GM13976 (cell line): ENCODE measurements at regions not wholly inside any gene's neighbourhood (a gene's known extent, or its start where the extent isn't known, plus 50 kb on each side); places are given as distances from the start of the nearest gene placed in this dataset.

Experiments used
- DNase-seq: peaks from one replicate; pipeline ENCODE4 v3.0.0; 2012; ENCODE audit warnings: low spot score
- in situ Hi-C: fragments of 300-500 bp; cut with MboI; formaldehyde crosslinking; loops from one replicate; pipeline ENCODE4 v1.12.0; 2022; ENCODE audit warnings: low sequenced_read_pairs, mixed read lengths, inconsistent platforms; ENCODE audit not compliant: unreplicated experiment
- TF ChIP-seq, protein P1 (sequence below): IDR thresholded peaks from 2 replicates; pipeline ENCODE4 v1.5.1; 2012; ENCODE audit warnings: borderline replicate concordance, mild to moderate bottlenecking; ENCODE audit not compliant: insufficient read depth; ENCODE audit errors: extremely low read depth, missing control alignments, control extremely low read depth

DNA sequence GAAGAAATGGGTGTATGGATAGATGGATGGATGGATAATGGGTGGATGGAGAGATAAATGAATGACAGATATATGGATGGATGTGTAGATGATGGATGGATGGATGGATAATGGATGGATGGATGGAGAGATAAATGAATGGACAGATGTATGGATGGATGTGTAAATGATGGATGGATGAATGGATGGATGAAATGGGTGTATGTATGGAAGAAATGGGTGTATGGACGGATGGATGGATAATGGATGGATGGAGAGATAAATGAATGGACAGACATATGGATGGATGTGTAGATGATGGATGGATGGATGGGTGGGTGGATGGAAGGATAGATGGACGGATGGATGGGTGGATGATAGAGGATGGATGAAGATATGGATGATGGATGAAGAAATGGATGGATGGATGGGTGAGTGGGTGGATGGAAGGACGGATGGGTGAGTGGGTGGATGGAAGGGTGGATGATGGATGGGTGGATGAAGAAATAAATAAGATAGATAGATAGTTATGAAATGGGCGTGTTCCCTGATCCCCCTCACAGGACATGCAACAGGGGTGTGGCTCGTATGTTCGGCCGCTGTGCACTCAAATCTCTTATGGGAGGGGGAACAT is 91.1 kb upstream of the NKX1-1 start:
- no peak for DNase-seq
- in situ Hi-C loops: no loop called here
- TF ChIP-seq, protein P1, sequence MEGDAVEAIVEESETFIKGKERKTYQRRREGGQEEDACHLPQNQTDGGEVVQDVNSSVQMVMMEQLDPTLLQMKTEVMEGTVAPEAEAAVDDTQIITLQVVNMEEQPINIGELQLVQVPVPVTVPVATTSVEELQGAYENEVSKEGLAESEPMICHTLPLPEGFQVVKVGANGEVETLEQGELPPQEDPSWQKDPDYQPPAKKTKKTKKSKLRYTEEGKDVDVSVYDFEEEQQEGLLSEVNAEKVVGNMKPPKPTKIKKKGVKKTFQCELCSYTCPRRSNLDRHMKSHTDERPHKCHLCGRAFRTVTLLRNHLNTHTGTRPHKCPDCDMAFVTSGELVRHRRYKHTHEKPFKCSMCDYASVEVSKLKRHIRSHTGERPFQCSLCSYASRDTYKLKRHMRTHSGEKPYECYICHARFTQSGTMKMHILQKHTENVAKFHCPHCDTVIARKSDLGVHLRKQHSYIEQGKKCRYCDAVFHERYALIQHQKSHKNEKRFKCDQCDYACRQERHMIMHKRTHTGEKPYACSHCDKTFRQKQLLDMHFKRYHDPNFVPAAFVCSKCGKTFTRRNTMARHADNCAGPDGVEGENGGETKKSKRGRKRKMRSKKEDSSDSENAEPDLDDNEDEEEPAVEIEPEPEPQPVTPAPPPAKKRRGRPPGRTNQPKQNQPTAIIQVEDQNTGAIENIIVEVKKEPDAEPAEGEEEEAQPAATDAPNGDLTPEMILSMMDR: no peak

DNA sequence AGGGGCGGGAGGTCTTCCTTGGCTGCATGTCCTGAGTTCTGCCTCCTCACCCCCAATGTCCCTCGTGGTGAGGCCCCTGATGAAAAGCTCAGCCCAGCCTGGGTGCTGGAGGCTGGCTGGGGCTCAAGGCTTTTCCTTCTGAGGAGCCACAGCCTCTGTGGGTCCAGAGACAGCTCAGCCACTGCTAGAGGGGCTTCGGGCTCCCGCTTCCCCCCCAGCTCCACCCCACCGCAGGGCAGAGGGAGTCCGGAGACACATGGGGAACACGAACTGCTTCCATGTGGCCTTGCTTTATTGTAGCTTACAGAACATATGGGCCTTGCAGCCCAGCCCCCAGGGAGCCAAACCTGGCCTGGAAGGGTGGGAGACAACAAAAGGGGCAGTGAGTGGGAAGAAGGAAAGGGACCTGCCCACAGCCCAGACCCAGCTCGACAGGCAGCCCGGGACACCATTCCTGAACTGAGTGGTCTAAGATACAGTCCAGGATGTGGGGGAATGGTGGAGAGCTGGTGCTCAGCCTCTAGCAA is 89.9 kb upstream of the NKX1-1 start:
- in situ Hi-C loops: no loop called here
- TF ChIP-seq, protein P1: no peak
- no peak for DNase-seq

DNA sequence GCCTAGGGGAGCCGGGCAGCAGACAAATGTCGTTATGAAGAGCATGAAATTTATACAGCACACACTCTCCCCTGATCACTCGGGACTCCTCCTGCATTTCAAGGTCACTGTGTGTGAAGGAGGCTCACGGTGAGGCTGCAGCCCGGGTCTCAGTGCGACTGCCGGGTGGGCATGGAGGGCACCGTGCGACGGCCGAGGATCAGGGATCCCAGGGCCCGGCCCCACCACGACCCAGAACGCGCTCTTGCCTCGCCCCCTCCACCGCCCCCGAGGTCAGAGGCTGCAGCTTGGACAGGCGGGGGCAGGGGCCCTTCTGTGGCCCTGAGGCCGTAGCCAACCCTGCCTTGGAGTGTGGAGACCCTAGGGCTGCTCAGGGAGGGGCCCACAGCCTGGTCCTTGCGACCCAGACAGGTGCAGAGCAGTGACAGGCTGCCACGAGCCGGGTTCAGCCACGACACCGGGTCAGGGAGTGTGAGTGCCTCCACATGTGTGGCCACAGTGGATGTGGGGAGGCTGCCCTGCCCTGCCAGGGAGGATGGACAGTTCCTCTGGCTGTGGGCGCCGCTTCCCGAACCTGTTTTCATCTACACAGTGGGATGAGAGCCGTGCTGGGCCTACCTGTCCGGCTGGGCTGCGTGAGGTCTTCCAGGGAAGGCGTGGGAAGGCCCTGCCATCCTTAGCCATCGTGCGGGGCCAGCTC is 89.3 kb upstream of the NKX1-1 start:
- TF ChIP-seq, protein P1: no peak
- no peak for DNase-seq
- in situ Hi-C loops: no loop called here

DNA sequence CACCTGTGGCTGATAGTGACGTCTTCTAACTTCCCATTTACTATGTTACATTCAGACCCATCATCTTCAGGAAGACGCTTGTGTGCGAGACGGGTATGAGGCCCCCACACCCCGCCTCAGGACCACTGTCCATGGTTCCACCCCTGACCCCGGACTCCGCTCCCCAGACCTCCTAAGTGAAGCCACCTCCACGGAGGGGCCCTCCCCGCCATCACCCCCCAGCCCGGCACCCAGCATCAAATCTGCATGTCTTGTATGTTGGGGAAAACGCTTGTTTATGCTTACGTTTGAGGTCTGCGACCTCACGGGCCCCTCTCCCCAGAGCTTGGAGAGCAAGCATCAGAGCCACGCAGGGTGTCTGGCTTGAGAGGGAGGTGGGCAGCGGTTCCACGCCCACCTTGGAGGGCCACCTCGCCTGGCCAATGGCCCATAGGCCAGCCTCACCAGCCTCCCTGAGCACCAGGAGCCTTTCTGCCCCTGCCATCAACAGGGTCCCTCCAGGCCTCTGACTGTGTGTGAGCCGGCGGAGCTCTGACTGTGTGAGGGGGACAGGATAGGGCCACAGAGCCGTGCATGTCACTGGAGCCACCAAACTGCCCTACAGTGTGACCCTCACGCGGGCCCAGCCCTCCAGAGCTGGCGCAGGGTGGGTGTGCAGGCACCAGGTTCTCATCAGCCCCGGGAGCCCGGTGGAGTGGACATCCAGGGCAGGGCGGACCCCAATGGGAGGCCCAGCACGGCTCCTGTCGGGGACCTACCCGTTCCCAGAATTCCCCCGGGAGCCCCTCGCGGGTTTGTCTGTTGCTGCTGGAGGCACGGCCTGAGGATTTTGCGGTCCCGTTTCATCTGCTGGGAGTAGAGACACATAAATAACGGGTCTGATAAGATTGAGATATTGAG is 88.4 kb upstream of the NKX1-1 start:
- in situ Hi-C loops: no loop called here
- DNase-seq: no peak
- TF ChIP-seq, protein P1: no peak

DNA sequence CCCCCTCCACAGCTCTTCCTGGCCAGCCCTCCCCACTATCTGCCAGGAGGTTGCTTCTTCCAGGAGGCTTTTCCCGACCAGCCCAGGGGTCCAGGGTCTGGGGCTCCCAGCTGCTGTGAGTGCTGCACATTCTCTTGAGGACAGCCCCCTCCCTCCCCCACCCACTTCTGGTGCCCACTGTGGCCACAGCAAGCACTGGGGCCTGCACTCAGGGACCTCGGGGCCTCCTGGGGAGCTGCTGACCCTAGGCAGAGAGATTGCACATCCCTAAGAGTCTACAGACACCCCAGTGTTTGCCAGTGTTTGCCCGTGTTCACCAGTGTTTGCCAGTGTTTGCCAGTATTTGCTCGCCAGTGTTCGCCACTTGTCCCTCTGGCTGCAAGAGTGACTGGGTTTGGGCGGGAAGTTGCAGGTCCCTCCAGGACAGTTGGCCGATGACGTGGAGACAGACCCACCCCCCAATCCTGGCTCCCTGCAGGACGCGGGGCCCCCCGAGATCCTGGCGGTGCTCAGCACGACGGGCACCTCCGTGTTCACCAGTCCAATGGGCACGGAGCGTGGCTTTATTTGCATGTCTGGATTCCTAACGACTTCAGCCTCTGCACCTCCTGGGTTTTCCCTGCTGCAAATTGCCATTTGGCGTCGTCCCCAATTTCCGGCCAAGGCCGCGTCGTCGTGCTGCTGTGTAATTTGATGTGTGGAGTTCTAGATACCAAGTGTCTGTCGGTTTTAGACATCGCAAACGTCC is 87.5 kb upstream of the NKX1-1 start:
- in situ Hi-C loops: no loop called here
- TF ChIP-seq, protein P1: no peak
- DNase-seq: no peak
